ENCODE measurements at regions not wholly inside any gene's neighbourhood (a gene's known extent, or its start where the extent isn't known, plus 50 kb on each side); places are given as distances from the start of the nearest gene placed in this dataset.

- H3K27me3 ChIP-seq (ENCODE audit: control insufficient read depth, insufficient read depth, low read length) = no peaks in the 10 kb centered on the region
- no peak overlapping the region for H3K27ac ChIP-seq (ENCODE audit: low read depth, low read length)
- H3K4me3 ChIP-seq (ENCODE audit: low read depth, low read length) = no peak overlapping the region
- ChIA-PET CTCF (no interaction called here), POLR2A (no interaction called here)
- no peak for DNase-seq (ENCODE audit: low read depth, low spot score)
- H3K9me3 ChIP-seq (ENCODE audit: control insufficient read depth, insufficient read depth, low read length) = no peaks in the 10 kb centered on the region; the same call in 1 of the 2 replicates
- no peak for TF ChIP-seq CTCF (IDR thresholded peaks at IDR 0.05; ENCODE audit: low read depth, low read length)
Measured at GRCh38 chr11:42465623-42466022, 846.2 kb upstream of the API5 start.

- no peak for TF ChIP-seq CTCF (IDR thresholded peaks at IDR 0.05; ENCODE audit: low read depth, low read length)
- ChIA-PET CTCF (no interaction called here), POLR2A (no interaction called here)
- H3K27ac ChIP-seq (ENCODE audit: low read depth, low read length) = no peak overlapping the region
- no peak for DNase-seq (ENCODE audit: low read depth, low spot score)
- no peaks in the 10 kb centered on the region for H3K27me3 ChIP-seq (ENCODE audit: control insufficient read depth, insufficient read depth, low read length)
- H3K4me3 ChIP-seq (ENCODE audit: low read depth, low read length) = no peak overlapping the region
- H3K9me3 ChIP-seq (ENCODE audit: control insufficient read depth, insufficient read depth, low read length) = no peaks in the 10 kb centered on the region
Measured at GRCh38 chr11:42473106-42473505, 838.7 kb upstream of the API5 start.

- Histone ChIP-seq H3K9me3 (ENCODE audit: control insufficient read depth, insufficient read depth, low read length) (peaks cover 7% of the 10 kb centered on the region; the same call in 1 of the 2 replicates), H3K4me3 (ENCODE audit: low read depth, low read length) (no peak overlapping the region), H3K27me3 (ENCODE audit: control insufficient read depth, insufficient read depth, low read length) (no peaks in the 10 kb centered on the region), H3K27ac (ENCODE audit: low read depth, low read length) (no peak overlapping the region)
- DNase-seq (ENCODE audit: low read depth, low spot score) = no peak
- CTCF ChIA-PET = no interaction called here
- TF ChIP-seq CTCF (IDR thresholded peaks at IDR 0.05; ENCODE audit: low read depth, low read length) = no peak
- POLR2A ChIA-PET = no interaction called here
Measured at GRCh38 chr11:42482822-42483221, 829.0 kb upstream of the API5 start.

- H3K27me3 ChIP-seq (ENCODE audit: control insufficient read depth, insufficient read depth, low read length) = no peaks in the 10 kb centered on the region
- ChIA-PET CTCF (no interaction called here), POLR2A (no interaction called here)
- TF ChIP-seq CTCF (IDR thresholded peaks at IDR 0.05; ENCODE audit: low read depth, low read length) = no peak
- H3K27ac ChIP-seq (ENCODE audit: low read depth, low read length) = no peak overlapping the region
- no peak for DNase-seq (ENCODE audit: low read depth, low spot score)
- no peaks in the 10 kb centered on the region; the same call in 1 of the 2 replicates for H3K9me3 ChIP-seq (ENCODE audit: control insufficient read depth, insufficient read depth, low read length)
- no peak overlapping the region for H3K4me3 ChIP-seq (ENCODE audit: low read depth, low read length)
Measured at GRCh38 chr11:42490506-42490905, 821.3 kb upstream of the API5 start.

GRCh38 chr11:42494459-42494858 is 817.3 kb upstream of the API5 start:
- DNase-seq (ENCODE audit: low read depth, low spot score) = no peak
- POLR2A ChIA-PET = no interaction called here
- no peak overlapping the region for H3K27ac ChIP-seq (ENCODE audit: low read depth, low read length)
- H3K27me3 ChIP-seq (ENCODE audit: control insufficient read depth, insufficient read depth, low read length) = no peaks in the 10 kb centered on the region
- H3K4me3 ChIP-seq (ENCODE audit: low read depth, low read length) = no peak overlapping the region
- CTCF ChIA-PET = no interaction called here
- no peak for TF ChIP-seq CTCF (IDR thresholded peaks at IDR 0.05; ENCODE audit: low read depth, low read length)
- no peaks in the 10 kb centered on the region; the same call in 1 of the 2 replicates for H3K9me3 ChIP-seq (ENCODE audit: control insufficient read depth, insufficient read depth, low read length)
